ENCODE measurements at regions not wholly inside any gene's neighbourhood (a gene's known extent, or its start where the extent isn't known, plus 50 kb on each side); places are given as distances from the start of the nearest gene placed in this dataset.
"Not testable (repeated sequence)": the region's sequence is repeated elsewhere in the genome, so short reads cannot be mapped to it uniquely, and the experiment has no call there.

- TF ChIP-seq, protein P1, sequence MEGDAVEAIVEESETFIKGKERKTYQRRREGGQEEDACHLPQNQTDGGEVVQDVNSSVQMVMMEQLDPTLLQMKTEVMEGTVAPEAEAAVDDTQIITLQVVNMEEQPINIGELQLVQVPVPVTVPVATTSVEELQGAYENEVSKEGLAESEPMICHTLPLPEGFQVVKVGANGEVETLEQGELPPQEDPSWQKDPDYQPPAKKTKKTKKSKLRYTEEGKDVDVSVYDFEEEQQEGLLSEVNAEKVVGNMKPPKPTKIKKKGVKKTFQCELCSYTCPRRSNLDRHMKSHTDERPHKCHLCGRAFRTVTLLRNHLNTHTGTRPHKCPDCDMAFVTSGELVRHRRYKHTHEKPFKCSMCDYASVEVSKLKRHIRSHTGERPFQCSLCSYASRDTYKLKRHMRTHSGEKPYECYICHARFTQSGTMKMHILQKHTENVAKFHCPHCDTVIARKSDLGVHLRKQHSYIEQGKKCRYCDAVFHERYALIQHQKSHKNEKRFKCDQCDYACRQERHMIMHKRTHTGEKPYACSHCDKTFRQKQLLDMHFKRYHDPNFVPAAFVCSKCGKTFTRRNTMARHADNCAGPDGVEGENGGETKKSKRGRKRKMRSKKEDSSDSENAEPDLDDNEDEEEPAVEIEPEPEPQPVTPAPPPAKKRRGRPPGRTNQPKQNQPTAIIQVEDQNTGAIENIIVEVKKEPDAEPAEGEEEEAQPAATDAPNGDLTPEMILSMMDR (conservative IDR thresholded peaks at IDR 0.05; ENCODE audit: low read depth, low read length) = not testable (repeated sequence)
- TF ChIP-seq EZH2 (IDR thresholded peaks at IDR 0.05; ENCODE audit: borderline replicate concordance, low read depth, low read length, poor library complexity, severe bottlenecking) = not testable (repeated sequence)
Observed at GRCh38 chr4:9636411-9636810, 145.0 kb upstream of the DRD5 start.

Data from A673 (cell line).